ENCODE measurements at regions not wholly inside any gene's neighbourhood (a gene's known extent, or its start where the extent isn't known, plus 50 kb on each side); places are given as distances from the start of the nearest gene placed in this dataset.
"Not testable (repeated sequence)": the region's sequence is repeated elsewhere in the genome, so short reads cannot be mapped to it uniquely, and the experiment has no call there.

DNA sequence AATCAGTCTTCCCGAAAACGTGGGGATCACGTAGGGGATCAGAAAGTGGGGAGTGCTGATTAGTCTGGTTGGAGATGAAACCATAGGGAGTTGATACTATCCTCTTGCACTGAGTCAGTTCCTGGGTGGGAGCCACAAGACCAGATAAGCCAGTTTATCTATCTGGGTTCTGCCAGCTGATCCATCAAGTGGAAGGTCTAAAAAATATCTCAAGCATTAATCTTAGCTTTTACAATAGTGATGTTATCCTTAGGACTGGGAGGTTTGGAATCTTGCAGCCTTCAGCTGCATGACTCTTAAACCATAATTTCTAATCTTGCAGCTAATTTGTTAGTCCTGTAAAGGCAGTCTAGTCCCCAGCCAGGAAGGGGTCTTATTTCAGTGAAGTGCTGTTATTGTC lies 2474.2 kb downstream of the PCDH9 start:
- DNase-seq (ENCODE audit: low read depth in 4 of 4, low spot score in 1 of 4), result no peak

DNA sequence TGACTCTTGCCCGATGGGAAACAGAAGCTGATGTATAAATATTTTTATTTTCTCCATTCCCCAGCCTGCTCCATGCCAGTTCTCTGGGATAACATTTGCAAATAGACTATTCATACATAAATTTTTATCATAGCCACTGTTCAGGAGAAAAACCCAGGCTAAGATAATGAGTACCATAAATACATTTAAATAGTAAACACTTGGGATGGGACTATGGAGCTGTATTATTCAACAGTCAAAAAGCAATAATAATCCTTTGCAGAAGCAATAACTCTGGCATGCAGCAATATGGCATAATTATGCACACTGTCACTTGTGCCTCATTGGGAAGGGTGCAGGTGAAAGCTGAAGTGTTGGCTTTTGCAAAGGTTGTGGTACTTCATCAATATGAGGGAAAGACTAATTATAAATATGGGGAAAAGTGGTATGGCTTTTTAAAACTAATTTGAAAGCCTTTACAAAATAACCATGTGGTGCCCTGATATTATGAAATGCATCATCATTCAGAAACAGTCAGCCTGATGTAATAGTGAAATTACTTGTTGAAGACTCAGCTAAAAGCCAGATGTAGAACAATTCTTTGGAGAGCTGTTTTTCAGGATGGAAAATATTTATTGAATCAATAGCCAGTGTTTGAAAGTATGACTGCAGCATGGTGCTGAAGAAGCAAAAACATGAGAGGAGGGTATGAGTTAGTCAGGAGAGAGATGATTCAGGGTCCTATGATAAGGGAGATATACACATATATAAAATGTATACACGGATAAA lies 2476.7 kb downstream of the PCDH9 start:
- DNase-seq (ENCODE audit: low read depth in 4 of 4, low spot score in 1 of 4), result no peak

DNA sequence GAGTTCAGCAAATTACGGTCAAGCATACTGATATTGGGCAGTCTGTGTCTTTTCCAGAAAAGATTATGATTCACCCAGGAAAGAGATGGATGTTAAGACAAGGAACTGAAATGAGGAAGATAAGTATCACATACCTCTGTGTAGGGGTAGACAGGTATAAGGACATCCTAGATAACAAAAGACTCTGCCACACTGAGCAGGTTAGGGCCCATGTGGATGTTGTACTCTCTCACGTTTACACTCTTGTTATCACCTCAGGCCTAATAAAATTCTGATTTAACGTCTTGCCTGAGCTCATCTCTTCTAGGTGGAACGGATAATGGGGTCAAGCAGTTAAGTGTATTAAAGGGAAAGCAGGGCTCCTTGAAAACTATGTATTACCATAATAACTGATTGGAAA lies 2480.8 kb downstream of the PCDH9 start:
- DNase-seq (ENCODE audit: low read depth in 4 of 4, low spot score in 1 of 4), result no peak

DNA sequence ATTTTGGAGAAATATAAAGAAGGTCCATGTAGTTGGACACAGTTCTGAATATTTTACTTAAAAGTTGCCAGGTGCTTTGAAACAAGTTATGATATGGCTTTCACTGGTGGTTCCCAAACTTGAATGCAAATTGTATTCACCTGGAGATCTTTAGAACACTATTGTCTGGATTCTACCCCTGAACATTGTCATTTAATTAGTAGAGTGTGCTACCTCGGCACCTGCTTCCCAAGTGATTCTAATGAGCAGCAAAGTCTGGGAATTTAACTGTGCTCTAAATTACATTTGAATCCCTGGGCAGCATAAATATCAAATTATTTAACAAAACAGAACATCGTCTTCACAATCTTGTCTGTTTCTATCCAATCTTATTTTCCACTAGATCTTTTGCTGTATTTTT lies 2483.3 kb downstream of the PCDH9 start:
- no peak for DNase-seq (ENCODE audit: low read depth in 4 of 4, low spot score in 1 of 4)

DNA sequence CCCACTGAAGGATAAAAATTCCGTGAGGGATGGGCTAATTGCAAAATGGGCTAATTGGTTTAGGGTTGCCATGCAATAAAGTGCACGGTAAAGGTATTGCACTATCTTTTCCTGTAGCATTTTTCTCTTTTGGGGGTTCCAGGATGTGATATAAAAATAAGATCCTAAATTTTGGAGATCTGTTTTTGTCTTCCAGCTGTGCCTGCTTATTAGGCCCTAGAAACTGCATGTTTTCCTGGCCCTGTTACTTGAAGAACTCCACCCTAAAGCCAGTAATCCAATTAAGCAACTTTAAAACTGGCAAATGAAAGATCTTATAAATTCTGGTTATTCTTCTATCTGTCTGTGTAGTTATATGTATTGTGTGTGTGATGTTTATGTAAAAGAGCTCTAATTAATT lies 2489.6 kb downstream of the PCDH9 start:
- DNase-seq (ENCODE audit: low read depth in 4 of 4, low spot score in 1 of 4), result no peak

DNA sequence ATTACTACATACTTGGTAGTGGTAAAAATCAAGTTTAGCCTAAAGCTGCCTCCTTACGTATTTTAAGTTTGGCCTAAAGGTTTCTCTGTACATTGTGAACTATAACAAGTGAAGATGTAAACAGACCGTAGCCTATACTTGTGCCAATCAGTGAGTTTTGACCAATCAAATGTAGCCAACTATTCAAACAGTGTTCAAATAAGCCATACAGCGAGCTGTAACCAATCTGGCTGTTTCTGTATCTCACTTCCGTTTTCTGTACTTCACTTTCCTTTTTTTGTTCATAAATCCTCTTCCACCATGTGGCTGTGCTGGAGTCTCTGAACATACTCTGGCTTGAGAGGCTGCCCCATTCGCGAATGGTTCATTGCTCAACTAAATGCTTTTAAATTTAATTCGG lies 2504.6 kb downstream of the PCDH9 start:
- no peak for DNase-seq (ENCODE audit: low read depth in 4 of 4, low spot score in 1 of 4)

DNA sequence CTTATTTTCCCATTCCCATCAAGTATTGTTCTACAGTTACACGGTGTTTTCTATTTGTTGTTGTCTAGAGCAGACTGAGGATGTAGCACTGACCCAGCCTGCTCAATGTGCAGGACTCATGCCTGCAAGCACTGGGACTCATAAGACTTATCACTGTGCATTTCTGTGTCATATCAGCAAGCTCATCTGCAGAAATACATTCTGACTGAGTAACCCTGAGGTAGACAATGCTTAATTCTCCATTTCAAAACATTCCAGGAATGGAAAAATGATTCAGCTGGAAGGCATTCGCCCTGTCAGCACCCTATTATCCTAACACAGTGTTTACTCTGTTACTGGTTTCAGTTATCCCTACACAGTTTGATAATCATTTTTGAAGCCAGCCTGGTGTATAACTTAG lies 2506.4 kb downstream of the PCDH9 start:
- DNase-seq (ENCODE audit: low read depth in 4 of 4, low spot score in 1 of 4), result no peak

DNA sequence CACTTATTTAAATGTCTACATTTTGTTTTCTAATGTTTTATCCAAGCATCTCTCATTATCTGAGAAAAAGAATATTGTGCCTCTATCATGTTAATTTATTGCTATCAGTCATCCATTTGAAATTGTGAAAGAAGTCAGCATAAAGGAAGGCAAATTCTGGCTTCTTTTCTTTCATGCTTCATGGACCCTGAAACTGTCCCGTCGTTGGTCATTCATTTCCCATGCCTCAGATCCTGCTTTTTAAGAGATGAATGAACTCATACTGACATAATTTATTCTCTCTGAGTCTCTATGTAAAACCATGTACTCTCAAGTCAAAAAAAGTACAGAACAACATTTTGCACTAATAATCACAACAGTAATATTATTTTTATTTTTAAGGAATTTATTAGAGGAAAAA lies 2512.0 kb downstream of the PCDH9 start:
- DNase-seq (ENCODE audit: low read depth in 4 of 4, low spot score in 1 of 4), result no peak

DNA sequence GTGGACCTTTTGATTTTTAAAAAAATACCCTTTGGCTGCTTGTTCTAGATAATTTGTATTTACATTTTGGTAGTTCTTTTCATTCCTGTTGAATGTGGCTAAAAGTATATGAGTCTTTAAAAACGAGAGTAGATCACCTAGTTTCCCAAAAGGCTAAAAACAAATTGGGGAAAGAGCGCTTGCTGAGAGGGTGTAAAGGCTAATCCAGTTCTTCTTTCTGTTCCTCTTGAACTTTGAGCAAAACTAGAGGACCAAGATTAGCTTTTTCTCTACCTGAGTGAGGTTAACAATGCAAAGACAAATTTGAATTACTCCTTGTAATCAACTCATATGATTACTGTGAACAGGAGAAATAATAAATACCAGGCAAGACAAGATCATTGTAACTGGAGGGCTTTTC lies 2513.2 kb downstream of the PCDH9 start:
- DNase-seq (ENCODE audit: low read depth in 4 of 4, low spot score in 1 of 4), result no peak

DNA sequence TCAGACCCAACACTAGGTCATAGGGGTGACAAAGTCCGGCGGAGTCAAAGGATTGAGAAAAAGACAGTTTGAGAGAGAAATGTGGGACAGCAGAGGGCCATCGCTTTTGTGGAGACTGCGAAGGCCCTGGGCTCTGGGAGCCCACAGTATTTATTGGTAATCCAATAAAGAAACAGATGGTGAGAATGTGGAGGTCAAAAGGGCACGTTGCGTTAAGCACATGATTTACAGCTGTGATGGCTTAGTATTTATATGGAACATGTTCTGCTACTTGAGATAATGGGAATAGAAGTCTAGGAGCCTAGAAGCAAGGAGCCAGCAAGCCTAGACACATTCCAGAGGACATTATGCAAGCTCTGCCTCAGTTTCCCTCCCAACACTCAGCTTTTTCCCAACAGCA lies 2521.1 kb downstream of the PCDH9 start:
- DNase-seq (ENCODE audit: low read depth in 4 of 4, low spot score in 1 of 4), result no peak

DNA sequence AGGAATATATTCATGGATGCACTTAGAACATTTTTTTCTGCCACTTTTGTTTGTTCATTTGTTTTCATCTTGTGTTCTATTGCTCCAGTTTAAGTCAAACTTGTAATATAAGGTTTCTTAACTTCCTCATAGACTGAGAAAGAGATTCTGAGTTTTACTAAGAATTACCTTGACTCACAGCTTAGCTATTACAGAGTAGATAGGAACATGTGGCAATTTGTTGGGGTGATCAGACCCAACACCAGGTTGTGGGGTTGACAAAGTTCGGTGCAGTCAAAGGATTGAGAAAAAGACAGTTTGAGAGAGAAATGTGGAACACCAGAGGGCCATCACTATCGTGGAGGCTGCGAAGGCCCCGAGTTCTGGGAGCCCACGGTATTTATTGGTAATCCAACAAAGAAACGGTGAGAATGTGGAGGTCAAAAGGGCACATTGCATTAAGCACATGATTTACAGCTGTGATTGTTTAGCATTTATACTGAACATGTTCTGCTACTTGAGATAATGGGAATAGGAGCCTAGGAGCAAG lies 2526.0 kb downstream of the PCDH9 start:
- DNase-seq (ENCODE audit: low read depth in 4 of 4, low spot score in 1 of 4), result no peak

DNA sequence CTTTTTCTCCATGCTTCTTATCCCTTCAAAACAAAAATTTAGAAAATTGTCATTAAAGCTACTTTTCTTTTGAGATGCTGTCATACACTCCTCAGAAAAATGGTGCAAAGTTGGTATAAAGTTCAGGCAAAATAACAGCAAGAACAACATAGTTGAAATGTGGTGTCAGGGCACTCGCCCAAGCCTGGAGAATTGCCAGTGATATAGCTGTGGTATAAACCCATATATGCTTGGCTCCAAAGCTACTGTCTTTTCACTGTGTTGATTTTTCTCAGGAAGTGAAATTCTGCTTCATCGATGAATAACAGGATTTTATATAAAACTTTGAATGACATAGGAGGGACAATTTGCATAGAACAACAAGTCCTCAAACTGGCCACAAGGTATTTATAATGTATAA lies 2532.9 kb downstream of the PCDH9 start:
- no peak for DNase-seq (ENCODE audit: low read depth in 4 of 4, low spot score in 1 of 4)

DNA sequence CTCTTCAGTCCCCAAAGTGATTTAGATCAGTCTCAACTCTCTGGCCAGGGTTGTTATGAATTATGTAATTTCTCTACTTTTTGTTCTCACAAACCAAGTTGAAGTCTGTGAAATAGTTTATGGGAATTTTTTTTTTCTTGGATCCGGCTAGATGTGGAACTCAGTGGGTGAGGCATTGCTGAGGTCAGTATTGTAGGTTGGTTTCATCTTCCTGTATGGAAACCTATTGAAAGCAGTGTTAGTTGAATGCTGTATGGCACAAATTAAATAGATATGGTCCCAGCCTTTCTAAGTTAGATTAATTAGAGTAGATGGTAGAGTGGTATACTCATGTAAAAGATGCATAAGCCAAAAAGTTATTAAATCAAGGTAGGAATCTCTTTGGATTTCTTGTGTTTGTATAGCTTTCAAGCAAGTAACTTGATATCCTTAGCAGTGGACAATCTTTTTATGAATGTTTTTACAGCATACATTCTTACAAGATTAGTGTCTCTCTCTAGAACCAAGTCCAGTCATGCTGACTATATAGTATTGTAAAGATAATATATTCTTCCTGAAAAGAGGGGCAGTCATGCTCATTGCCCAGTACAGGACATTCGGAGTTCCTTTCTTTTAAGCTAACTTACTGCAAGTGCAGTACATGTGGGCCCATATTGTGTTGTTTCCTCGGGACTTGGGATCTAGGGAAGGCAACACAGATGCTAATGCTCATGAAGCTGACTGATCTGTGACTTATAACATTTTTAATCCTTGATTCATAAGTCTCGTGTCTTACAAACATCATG lies 2541.1 kb downstream of the PCDH9 start:
- DNase-seq (ENCODE audit: low read depth in 4 of 4, low spot score in 1 of 4), result no peak

DNA sequence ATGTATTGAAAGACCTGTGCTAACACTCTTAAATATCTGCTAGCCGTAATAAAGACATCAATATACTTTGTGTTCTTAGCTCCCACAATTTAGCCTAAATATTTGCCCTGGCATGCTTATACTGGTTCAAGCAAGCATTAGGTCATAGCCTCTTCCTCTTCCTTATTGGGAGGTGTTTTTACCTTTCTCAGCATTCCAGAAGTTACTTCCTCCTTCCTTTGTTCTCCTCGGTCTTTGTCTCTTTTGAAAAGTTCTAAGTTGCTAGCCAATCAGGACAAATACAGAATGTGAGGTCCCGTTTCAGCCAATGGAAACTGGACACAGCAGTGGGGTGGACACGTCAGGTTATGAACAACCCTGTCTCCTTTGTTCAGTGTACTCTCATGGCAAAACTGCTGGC lies 2543.6 kb downstream of the PCDH9 start:
- DNase-seq (ENCODE audit: low read depth in 4 of 4, low spot score in 1 of 4), result not testable (repeated sequence)

DNA sequence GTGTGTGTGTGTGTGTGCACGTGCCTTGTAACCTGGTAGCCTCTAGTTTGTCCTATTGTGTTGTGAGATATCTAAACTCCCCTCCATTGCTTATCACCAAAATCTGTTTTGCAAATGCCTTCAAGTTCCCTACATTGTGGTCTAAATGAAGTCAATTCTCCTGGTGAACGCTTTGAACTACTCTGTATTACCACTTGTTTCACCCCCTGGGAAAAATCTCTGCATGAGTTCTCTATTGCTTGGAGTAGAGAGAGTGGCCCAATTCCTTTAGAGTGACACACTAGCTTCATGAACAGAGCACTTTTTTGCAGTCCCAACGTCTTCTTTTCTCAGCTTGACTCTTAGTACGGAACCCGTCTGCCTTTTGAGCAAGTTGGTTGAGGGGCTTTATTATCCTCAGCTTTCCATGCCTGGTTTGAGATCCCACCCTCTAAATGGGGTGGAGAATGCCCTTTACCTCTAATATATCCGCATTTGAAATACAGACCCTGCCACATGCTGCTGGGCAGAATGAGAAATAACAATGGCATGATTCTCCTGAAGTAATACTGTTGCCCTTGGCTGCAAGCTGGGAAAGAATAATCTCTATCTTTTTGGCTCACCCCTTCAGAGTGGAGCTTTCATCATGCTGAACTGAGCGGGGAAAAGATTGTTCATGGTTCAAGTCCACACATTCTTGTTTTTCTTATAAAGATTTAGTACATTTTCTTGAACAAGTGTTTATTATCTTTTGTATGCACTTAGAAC lies 2545.3 kb downstream of the PCDH9 start:
- no peak for DNase-seq (ENCODE audit: low read depth in 4 of 4, low spot score in 1 of 4)

DNA sequence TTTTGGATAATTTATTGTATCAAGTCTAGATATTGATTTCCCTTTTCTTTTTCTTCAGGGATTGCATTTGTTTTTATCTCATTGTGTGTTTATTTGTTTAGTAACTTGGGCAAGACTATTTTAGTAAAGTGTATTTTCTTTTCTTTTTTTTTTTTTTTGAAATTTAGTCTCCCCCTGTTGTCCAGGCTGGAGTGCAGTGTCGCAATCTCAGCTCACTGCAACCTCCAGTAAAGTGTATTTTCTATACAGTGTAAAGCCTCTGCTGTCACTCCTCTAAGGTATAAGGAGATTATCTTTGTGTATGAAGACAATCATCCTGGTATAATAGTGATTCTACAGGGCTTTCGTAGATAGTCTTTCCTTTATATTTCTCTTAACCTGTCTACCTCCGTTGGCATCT lies 2546.0 kb downstream of the PCDH9 start:
- DNase-seq (ENCODE audit: low read depth in 4 of 4, low spot score in 1 of 4), result no peak

DNA sequence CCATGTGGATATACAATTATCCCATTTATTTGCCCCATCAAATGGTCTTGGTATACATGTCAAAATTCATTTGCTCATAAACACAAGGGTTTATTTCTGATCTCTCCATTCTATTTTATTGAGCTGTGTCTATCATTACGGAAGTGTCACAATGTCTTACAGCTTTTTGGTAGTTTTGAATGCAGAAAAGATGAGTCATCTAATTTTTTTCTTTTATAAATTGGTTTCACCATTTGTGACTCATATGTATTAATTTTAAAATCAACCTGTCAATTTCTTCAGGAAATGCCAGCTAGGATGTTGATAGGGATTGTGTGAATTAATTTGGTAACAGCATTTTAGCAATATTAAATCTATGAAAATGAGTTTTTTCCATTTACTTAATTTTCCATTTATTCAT lies 2549.4 kb downstream of the PCDH9 start:
- no peak for DNase-seq (ENCODE audit: low read depth in 4 of 4, low spot score in 1 of 4)

DNA sequence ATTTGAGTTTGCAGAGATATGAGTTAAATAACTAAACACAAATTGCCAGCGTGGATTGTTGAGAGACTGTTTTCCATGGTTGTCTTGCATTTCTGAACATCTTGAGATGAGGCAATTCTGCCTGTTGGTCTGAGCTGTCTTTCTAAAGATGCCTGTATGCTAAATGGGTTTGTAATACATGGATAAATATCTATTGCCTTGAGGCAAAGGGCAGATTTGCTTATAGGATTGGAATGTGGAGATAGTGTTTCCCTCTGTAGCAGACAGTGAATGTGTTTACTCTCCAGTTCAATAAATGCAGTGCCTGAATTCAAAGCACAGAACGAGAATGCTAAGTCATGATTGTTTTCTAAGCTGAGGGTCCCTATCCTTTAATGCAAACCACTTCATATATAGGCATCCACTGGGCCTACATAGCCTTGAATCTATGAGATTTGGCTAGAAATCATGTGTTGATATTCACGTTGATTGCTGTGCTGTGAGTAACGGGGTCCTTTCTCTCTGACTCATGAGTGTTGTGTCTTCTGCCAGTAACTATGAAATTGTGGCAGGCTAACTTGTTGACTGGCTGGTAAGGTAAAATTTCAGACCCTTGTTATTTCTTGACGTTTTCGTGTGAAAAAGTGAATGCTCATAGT lies 2554.8 kb downstream of the PCDH9 start:
- no peak for DNase-seq (ENCODE audit: low read depth in 4 of 4, low spot score in 1 of 4)

DNA sequence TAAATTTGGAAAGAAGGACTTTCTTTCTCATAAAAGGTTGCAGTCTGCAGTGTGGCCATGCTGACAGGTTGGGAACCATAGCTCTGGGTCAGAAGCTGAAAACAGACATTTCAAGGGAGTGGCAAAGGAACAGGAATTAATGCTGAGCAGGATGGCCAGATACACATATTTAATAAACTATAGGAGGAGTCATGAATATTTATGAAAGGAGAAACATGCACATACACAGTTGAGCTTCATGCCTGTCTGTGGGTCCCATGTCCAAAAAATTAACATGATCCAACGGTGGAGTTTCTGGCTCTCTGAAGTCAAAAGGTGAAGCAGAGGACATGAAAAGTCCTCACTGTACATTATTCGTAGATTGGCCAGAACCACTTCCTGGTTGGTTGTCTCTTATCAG lies 2556.0 kb downstream of the PCDH9 start:
- no peak for DNase-seq (ENCODE audit: low read depth in 4 of 4, low spot score in 1 of 4)

DNA sequence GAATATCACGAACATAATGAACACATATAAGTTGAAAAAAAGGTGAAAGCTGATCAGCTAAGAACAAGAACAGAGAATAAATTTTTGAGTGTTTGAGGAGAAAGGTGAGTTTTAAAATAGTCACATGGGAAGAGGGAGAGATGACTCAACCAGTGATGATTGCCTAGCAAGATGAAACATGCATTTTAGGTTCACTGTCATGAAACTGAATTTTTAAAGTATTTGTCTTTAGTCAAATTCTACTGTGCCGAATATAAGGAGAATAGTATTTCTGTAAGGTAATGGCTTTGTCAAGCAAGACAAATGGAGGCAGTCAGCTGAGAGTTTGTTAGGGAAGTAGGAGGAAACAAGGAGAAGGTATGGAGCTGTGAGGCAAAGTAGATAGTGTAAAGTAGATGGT lies 2557.4 kb downstream of the PCDH9 start:
- DNase-seq (ENCODE audit: low read depth in 4 of 4, low spot score in 1 of 4), result no peak

DNA sequence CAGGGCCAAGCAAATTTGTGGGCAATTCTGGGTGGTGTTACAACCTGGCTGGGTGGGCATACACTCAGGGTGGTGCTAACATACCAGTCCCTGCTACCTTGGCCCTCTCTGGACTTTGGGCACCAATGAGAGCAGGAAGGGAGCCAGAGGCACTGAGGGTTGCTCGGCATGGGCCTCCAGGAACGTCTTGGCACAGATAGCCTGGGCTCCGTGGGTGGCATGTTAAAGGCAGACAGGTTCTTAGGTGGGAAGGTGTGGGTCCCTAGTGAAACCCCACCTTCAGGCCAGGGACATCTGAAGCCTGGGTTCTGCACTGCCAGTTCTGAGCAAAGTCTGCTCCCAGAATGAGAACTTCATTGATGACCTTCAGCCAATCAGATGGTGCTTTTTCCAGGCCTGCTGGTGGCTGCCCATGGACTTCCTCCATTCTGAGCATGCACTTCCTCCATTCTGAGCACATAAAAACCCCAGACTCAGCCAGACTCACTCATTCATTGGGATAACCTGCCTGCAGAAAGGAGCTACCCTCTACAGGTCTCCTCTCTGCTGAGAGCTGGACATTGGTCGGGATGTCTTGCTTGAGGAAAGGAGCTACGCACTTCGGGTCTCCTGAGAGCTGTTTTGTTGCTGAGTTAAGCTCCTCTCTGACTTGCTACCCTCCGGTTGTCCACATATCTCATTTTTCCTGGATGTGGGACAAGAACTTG lies 2567.1 kb downstream of the PCDH9 start:
- no peak for DNase-seq (ENCODE audit: low read depth in 4 of 4, low spot score in 1 of 4)
